HepG2 (cell line): ENCODE measurements at regions not wholly inside any gene's neighbourhood (a gene's known extent, or its start where the extent isn't known, plus 50 kb on each side); places are given as distances from the start of the nearest gene placed in this dataset.

Source experiments
- KAT8 ChIP-seq: IDR thresholded peaks from 2 replicates; pipeline ENCODE4 v1.6.1; 2016; ENCODE audit warnings: missing genetic modification reagents, missing compliant biosample characterization
- KDM2A ChIP-seq: sonication (generic); formaldehyde crosslinking; IDR thresholded peaks from 2 replicates; pipeline ENCODE4 v1.4.0; 2020; ENCODE audit warnings: low read depth, missing genetic modification reagents, borderline replicate concordance
- KDM4B ChIP-seq: sonication (generic); formaldehyde crosslinking; IDR thresholded peaks from 2 replicates; pipeline ENCODE4 v1.4.0; 2020; ENCODE audit warnings: missing genetic modification reagents
- KDM5A ChIP-seq: fragments of 200-600 bp; sonication (generic); IDR thresholded peaks from 2 replicates; pipeline ENCODE4 v1.7.0; 2018; ENCODE audit warnings: antibody characterized with exemption, mild to moderate bottlenecking, low read length, borderline replicate concordance
- KLF16 ChIP-seq, 2 experiments: sonication (generic) in 1 of 2; formaldehyde crosslinking in 1 of 2; IDR thresholded peaks; 2 replicates each; pipeline versions ENCODE4 v1.6.1 to v1.8.0; 2016 to 2023; ENCODE audit warnings: missing genetic modification reagents in 2 of 2, missing compliant biosample characterization in 1 of 2
- NFKBIZ ChIP-seq: IDR thresholded peaks from 2 replicates; pipeline ENCODE4 v1.6.1; 2018; ENCODE audit warnings: missing genetic modification reagents, missing compliant biosample characterization
- NR2C2 ChIP-seq: sonication (generic); formaldehyde crosslinking; IDR thresholded peaks from 2 replicates; pipeline ENCODE4 v1.4.0; 2020; ENCODE audit warnings: missing genetic modification reagents, mild to moderate bottlenecking, moderate library complexity, borderline replicate concordance
- PHF20 ChIP-seq: sonication (generic); formaldehyde crosslinking; IDR thresholded peaks from 2 replicates; pipeline ENCODE4 v1.5.0; 2020; ENCODE audit warnings: mild to moderate bottlenecking, missing genetic modification reagents
- REPIN1 ChIP-seq: sonication (generic); formaldehyde crosslinking; IDR thresholded peaks from 2 replicates; pipeline ENCODE4 v1.8.0; 2022; ENCODE audit warnings: missing genetic modification reagents, low read depth, mild to moderate bottlenecking, borderline replicate concordance
- ZBTB7B ChIP-seq: sonication (generic); formaldehyde crosslinking; IDR thresholded peaks from 2 replicates; pipeline ENCODE4 v1.4.0; 2020; ENCODE audit warnings: missing genetic modification reagents
- ZNF329 ChIP-seq: sonication (generic); formaldehyde crosslinking; IDR thresholded peaks from 2 replicates; pipeline ENCODE4 v1.9.0; 2021; ENCODE audit warnings: low read depth, mild to moderate bottlenecking, missing genetic modification reagents
- TF ChIP-seq, protein P1 (sequence below): sonication (generic); formaldehyde crosslinking; IDR thresholded peaks from 2 replicates; pipeline ENCODE4 v1.4.0; 2020; ENCODE audit warnings: missing genetic modification reagents, borderline replicate concordance
- TF ChIP-seq, protein P2 (sequence below): sonication (generic); formaldehyde crosslinking; IDR thresholded peaks from 2 replicates; pipeline ENCODE4 v1.4.0; 2020; ENCODE audit warnings: mild to moderate bottlenecking, missing genetic modification reagents
- TF ChIP-seq, protein P3 (sequence below): IDR thresholded peaks from 2 replicates; pipeline ENCODE4 v1.6.1; 2016; ENCODE audit warnings: low read depth, missing genetic modification reagents, missing compliant biosample characterization
- TF ChIP-seq, protein P4 (sequence below): sonication (generic); formaldehyde crosslinking; IDR thresholded peaks from 2 replicates; pipeline ENCODE4 v1.8.1; 2022; ENCODE audit warnings: low read depth, mild to moderate bottlenecking, missing genetic modification reagents
- TF ChIP-seq, protein P5 (sequence below): IDR thresholded peaks from 2 replicates; pipeline ENCODE4 v1.6.1; 2016

DNA sequence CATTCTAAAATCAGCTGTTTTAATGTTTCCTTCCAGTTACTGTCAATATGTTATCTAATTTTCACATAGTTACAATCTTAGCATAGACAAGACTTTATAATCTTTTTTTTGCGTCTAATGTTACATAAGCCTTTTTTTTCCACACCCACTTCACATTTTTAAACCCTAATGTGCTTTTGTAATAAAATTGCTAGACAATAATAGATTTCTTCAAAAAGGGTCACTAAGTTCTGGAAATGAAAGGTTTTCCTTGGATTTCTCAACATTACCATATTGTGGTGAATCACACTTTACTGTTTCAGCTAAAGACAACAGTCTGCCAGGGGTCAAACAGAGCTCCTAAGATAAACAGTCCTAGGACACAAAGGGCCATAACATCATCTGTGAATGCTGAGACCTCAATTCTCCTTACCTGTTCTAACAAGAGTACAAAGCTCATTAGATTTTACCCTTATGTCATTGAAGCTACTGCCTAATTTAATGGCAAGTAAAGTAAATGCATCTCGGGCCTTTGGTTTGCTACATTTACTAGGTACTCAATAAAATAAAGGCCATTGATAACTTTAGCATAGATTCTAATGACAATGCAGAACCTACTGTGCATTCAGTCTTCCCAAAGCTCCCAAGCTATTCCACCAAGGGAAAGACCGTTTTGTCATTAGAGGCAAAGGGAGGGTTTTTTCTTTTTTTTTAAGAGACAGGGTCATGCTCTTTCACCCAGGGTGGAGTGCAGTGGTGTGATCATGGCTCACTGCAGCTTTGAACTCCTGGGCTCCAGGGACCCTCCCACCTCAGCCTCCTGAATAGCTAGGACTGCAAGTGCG lies 111.2 kb upstream of the SLC38A2 start (continued):
- TF ChIP-seq, protein P1, sequence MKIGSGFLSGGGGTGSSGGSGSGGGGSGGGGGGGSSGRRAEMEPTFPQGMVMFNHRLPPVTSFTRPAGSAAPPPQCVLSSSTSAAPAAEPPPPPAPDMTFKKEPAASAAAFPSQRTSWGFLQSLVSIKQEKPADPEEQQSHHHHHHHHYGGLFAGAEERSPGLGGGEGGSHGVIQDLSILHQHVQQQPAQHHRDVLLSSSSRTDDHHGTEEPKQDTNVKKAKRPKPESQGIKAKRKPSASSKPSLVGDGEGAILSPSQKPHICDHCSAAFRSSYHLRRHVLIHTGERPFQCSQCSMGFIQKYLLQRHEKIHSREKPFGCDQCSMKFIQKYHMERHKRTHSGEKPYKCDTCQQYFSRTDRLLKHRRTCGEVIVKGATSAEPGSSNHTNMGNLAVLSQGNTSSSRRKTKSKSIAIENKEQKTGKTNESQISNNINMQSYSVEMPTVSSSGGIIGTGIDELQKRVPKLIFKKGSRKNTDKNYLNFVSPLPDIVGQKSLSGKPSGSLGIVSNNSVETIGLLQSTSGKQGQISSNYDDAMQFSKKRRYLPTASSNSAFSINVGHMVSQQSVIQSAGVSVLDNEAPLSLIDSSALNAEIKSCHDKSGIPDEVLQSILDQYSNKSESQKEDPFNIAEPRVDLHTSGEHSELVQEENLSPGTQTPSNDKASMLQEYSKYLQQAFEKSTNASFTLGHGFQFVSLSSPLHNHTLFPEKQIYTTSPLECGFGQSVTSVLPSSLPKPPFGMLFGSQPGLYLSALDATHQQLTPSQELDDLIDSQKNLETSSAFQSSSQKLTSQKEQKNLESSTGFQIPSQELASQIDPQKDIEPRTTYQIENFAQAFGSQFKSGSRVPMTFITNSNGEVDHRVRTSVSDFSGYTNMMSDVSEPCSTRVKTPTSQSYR (CRISPR knock-in tag) = no peak
- TF ChIP-seq KAT8 (CRISPR knock-in tag) (0 out of 2 replicates have a peak, but pooled peaks have one; percentile 26), KDM4B (CRISPR knock-in tag) (no peak), KLF16 (CRISPR knock-in tag; IDR thresholded peaks at IDR 0.05) (peak in 1 of 2 experiments; percentile 76; a peak in 2 of 4 replicates), ZNF329 (no peak), KDM5A (no peak), KDM2A (CRISPR knock-in tag) (no peak), NR2C2 (peak; percentile 45; the same call in 1 of the 2 replicates), REPIN1 (CRISPR knock-in tag) (no peak), PHF20 (CRISPR knock-in tag) (no peak), NFKBIZ (CRISPR knock-in tag) (no peak), ZBTB7B (peak; percentile 38; the same call in 1 of the 2 replicates)
- TF ChIP-seq, protein P2, sequence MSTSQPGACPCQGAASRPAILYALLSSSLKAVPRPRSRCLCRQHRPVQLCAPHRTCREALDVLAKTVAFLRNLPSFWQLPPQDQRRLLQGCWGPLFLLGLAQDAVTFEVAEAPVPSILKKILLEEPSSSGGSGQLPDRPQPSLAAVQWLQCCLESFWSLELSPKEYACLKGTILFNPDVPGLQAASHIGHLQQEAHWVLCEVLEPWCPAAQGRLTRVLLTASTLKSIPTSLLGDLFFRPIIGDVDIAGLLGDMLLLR (CRISPR knock-in tag) = no peak
- TF ChIP-seq, protein P3, sequence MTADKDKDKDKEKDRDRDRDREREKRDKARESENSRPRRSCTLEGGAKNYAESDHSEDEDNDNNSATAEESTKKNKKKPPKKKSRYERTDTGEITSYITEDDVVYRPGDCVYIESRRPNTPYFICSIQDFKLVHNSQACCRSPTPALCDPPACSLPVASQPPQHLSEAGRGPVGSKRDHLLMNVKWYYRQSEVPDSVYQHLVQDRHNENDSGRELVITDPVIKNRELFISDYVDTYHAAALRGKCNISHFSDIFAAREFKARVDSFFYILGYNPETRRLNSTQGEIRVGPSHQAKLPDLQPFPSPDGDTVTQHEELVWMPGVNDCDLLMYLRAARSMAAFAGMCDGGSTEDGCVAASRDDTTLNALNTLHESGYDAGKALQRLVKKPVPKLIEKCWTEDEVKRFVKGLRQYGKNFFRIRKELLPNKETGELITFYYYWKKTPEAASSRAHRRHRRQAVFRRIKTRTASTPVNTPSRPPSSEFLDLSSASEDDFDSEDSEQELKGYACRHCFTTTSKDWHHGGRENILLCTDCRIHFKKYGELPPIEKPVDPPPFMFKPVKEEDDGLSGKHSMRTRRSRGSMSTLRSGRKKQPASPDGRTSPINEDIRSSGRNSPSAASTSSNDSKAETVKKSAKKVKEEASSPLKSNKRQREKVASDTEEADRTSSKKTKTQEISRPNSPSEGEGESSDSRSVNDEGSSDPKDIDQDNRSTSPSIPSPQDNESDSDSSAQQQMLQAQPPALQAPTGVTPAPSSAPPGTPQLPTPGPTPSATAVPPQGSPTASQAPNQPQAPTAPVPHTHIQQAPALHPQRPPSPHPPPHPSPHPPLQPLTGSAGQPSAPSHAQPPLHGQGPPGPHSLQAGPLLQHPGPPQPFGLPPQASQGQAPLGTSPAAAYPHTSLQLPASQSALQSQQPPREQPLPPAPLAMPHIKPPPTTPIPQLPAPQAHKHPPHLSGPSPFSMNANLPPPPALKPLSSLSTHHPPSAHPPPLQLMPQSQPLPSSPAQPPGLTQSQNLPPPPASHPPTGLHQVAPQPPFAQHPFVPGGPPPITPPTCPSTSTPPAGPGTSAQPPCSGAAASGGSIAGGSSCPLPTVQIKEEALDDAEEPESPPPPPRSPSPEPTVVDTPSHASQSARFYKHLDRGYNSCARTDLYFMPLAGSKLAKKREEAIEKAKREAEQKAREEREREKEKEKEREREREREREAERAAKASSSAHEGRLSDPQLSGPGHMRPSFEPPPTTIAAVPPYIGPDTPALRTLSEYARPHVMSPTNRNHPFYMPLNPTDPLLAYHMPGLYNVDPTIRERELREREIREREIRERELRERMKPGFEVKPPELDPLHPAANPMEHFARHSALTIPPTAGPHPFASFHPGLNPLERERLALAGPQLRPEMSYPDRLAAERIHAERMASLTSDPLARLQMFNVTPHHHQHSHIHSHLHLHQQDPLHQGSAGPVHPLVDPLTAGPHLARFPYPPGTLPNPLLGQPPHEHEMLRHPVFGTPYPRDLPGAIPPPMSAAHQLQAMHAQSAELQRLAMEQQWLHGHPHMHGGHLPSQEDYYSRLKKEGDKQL (CRISPR knock-in tag) = peak; percentile 78
- TF ChIP-seq, protein P4, sequence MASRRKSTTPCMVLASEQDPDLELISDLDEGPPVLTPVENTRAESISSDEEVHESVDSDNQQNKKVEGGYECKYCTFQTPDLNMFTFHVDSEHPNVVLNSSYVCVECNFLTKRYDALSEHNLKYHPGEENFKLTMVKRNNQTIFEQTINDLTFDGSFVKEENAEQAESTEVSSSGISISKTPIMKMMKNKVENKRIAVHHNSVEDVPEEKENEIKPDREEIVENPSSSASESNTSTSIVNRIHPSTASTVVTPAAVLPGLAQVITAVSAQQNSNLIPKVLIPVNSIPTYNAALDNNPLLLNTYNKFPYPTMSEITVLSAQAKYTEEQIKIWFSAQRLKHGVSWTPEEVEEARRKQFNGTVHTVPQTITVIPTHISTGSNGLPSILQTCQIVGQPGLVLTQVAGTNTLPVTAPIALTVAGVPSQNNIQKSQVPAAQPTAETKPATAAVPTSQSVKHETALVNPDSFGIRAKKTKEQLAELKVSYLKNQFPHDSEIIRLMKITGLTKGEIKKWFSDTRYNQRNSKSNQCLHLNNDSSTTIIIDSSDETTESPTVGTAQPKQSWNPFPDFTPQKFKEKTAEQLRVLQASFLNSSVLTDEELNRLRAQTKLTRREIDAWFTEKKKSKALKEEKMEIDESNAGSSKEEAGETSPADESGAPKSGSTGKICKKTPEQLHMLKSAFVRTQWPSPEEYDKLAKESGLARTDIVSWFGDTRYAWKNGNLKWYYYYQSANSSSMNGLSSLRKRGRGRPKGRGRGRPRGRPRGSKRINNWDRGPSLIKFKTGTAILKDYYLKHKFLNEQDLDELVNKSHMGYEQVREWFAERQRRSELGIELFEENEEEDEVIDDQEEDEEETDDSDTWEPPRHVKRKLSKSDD (CRISPR knock-in tag) = no peak
- TF ChIP-seq, protein P5, sequence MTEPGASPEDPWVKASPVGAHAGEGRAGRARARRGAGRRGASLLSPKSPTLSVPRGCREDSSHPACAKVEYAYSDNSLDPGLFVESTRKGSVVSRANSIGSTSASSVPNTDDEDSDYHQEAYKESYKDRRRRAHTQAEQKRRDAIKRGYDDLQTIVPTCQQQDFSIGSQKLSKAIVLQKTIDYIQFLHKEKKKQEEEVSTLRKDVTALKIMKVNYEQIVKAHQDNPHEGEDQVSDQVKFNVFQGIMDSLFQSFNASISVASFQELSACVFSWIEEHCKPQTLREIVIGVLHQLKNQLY = no peak
